SW 1271 (cell line): ENCODE measurements at regions not wholly inside any gene's neighbourhood (a gene's known extent, or its start where the extent isn't known, plus 50 kb on each side); places are given as distances from the start of the nearest gene placed in this dataset.

Source experiments
- DNase-seq, 2 experiments: peaks; one replicate each; lab custom pipeline; 2025; lab: John Stamatoyannopoulos, UW

DNA sequence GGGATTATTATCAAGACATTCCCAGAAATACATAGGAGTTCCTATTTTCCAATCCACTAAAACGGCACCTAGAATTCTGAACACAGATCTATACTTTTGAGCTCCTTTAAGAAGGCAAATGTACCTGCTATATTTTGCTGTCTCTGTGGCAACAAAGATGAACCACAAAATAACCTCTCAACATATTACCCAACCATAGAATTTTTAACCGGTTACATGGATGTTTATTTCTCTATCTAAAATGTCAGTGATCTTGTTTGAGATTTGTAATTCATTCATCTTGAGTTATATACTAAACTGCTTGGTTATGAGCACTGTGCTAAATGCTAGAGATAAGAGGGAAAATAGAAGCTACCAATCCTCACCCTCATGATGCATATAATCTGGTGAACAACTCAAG is 117.5 kb upstream of the HMGCLL1 start:
- no peak for DNase-seq

DNA sequence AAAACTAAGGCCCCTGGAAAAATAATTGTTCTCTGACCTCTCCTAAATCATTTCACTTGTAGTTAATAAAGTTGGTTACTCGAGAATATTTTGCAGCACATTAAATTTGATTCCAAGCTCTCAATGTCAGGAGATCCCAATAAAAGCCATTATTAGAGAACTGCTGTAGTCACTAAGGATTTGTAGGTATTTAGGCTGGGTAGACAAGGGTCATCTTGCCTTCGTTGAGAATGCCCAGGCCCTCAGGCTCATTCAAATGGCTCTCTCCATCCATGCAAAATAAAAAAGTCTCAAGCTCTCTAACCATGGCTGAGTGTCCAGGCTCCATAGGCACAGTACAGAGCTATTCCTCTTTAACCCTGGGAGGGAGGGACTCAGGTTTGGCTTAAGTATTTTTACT is 117.0 kb upstream of the HMGCLL1 start:
- DNase-seq: no peak

GRCh38 chr6:55694759-55695158 is 115.8 kb upstream of the HMGCLL1 start:
- no peak for DNase-seq

GRCh38 chr6:55694148-55694547 is 115.2 kb upstream of the HMGCLL1 start:
- peak in 1 of 2 experiments; percentile 7 for DNase-seq

GRCh38 chr6:55679503-55679902 is 100.5 kb upstream of the HMGCLL1 start:
- no peak for DNase-seq

DNA sequence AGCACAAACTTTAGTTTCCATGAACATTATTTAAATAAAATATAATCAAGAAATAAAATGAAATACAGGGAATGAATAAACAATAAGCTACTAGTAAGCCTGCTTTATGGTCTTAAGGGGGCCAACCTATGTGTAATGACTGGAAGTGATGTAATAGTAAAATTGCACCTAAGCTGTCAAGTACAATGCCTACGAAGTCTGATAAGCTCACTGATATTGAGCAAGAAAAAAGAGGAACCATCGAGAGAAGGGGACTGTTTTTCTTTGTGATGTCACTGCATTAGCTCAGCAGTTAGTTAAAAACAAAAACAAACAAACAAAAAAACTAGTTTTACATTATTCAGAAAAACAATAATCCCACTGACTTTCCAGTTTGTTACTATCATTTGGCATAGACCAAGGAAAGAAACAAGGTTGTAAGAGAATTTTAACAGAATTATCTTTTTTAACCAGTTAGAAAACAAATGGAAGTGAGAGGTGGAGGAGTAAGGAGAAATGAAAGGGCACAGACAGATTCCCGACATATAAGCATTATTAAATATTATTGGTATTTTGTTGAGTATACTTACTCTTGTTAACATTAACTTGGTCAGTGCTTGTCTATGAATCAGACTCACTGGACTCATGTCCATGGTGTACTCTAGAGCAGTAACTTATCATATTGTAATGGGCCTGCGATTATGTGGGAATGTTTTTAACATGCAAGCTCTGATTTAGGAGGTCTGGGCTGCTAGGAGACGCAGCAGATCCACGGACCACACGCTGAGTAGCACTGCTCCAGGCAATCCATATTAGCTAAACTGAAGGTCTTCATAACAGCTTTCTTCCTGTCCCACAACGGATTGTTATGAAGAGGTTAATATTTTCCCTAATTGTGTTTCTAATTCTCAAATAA is 99.6 kb upstream of the HMGCLL1 start:
- no peak for DNase-seq

DNA sequence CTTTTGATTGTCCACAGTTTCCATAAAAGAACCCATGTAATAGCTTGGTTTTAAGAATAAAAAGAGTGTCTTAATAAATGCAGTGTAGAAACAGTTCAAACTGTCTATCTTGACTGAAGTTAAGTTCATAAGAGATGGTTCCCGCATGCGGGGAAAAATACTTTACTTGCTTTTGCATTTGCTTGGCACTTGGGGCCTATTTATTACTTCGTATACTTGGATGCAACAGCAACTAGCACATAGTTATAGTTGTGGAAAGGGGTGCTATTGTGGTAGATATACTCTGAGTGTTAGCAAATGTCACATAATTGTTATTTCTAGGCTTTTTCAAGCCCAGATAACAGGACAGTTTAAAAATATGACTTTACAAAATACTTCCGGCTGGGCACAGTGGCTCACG is 97.7 kb upstream of the HMGCLL1 start:
- no peak for DNase-seq

DNA sequence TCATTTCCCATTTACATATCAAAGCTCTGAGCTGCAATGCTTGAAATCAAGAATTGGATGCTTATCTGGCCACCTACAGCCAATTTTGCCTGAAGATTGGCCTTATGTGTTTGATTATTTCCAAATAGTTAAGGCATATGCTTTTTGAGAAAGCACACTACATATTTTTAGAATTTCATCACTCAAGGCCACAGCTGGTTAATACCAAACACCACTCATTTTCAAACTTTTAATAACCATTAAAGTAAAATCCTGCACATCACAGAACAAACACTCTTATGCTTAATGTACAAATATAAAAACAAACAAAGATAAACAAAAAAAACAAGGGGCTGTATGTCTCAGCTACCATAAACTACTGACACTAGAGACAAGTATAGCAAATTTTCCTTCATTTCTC is 96.9 kb upstream of the HMGCLL1 start:
- no peak for DNase-seq

- no peak for DNase-seq
Observed at GRCh38 chr6:55674672-55675071, 95.7 kb upstream of the HMGCLL1 start.

DNA sequence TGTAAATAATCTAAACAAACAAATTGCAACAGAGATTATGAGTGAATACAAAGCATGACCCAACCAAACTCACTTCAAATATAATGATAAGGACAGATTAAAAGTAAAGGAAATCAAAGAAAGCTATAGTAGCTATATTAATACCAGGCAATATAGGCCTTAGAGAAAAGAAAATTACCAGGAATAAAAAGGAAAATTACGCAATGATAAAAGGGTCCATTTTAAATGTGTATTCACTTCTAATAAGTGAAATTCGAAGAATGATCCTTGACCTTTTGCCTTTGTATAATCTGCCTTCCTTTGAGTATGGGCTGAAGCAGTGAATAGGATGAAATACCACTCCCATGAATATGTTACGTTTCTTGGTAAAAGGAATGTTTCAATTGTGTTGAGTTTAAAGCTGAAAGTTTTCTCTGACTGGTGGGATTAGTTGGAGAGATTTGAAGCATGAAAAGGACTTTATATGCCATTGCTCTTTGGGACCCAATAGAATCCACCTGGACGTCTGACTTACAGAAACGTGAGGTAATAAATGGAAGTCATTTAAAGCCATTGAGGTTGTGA is 91.9 kb upstream of the HMGCLL1 start:
- no peak for DNase-seq

GRCh38 chr6:55669028-55669427 is 90.0 kb upstream of the HMGCLL1 start:
- DNase-seq: no peak

DNA sequence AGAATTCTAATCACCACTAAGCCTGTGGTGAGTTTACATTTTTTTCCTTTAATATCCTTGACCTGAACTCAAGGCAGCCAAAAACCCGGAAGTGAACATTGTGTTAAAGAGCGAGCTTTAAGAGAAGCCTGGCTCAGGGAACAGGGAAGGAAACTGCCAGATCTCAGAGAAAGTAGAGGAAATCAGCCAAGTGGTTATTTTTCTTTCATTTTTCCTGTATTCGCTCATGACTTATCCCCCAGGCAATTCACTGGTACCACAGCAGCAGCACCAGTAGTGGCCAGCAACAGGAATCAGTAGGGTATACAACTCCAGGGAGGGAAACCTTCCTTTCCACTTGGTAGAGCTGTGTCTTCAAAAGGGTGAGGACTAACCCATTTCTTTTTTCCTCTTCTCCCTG is 89.6 kb upstream of the HMGCLL1 start:
- DNase-seq: no peak

GRCh38 chr6:55667341-55667740 is 88.3 kb upstream of the HMGCLL1 start:
- DNase-seq: no peak

DNA sequence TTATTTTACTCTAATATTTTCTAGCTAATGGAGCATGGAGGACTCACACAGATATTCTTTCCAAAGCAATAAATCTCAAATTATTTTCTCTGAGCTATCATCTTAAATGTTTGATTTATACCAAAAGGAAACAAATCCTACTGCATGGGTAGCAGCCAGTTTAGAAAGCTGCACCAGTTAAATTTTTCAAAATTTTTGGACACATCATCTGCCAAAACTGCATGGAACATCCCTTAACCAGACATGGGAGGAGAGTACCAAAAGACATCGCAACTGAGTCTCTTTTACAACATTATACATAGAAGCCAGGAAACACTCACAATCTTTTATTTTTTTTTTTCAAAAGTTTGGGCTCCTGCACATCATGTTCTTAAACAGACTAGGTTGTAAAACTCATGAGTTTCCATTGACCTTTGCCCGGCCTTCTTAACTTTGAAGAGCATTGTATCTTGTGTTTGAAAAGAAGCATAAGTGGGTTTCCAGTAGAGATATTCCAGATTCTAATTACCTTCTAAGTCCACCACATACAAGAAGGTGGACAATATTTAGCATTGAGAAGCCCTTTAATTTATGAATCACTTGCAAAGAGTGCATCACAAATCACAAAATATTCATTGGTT is 87.7 kb upstream of the HMGCLL1 start:
- DNase-seq: no peak

- DNase-seq: no peak
Observed at GRCh38 chr6:55666037-55666436, 87.0 kb upstream of the HMGCLL1 start.

DNA sequence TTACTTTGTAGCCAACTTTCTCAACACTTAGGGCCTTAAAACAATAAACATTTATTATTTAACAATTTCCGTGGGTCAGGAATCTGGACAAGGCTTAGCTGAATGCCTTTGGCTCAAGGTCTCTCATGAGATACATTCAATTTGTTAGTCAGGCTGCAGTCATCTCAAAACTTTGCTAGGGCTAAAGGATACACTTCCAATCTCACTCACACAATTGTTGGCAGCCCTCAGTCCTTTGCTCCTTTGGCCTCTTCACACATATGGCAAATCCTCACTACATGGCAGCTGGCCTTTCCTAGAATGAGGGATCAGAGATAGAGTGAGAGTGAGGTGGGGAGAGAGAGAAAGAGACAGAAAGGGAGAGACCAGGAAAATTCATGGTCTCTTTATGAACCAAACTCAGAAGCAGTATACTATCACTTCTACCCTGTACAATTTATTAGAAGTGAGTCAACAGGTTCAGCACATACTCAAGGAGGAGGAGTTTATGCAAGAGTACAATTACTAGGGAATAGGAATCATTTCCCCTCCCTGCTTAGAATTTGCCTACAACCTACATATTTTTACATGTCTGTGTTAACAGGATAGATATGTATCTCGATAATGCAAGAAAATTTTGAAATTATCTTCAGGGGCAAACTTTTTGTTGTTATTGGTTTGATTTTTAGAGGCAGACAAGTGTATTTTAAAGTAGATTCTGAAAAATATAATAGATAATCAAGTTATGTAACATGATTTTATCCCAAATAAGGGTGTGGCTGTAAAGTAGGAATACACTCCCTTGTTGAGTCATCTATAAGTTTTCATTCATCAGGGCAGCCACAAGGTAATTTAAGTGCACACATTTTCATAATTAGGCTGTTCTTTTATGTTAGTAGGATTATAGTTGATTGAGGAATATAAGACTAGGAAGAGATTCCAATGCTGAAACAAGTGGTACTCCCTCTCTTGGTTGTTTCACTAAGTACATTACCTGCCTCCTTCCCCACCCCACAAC is 85.9 kb upstream of the HMGCLL1 start:
- no peak for DNase-seq

DNA sequence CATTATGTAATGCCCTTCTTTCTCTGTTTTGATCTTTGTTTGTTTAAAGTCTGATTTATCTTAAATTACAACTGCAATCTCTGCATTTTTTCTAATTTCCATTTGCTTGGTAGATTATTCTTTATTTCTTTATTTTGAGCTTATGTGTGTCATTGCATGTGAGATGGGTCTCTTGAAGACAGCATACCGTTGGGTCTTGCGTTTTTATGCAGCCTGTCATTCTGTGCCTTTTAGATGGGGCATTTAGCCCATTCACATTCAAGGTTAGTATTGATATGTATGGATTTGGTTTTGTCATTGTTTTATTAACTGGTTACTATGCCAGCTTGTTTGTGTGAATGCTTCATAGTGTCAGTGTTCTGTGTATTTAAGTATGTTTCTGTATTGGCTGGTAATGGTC is 84.9 kb upstream of the HMGCLL1 start:
- DNase-seq: no peak

- DNase-seq: no peak
Observed at GRCh38 chr6:55659304-55659703, 80.3 kb upstream of the HMGCLL1 start.

GRCh38 chr6:55654445-55654844 is 75.5 kb upstream of the HMGCLL1 start:
- no peak for DNase-seq

DNA sequence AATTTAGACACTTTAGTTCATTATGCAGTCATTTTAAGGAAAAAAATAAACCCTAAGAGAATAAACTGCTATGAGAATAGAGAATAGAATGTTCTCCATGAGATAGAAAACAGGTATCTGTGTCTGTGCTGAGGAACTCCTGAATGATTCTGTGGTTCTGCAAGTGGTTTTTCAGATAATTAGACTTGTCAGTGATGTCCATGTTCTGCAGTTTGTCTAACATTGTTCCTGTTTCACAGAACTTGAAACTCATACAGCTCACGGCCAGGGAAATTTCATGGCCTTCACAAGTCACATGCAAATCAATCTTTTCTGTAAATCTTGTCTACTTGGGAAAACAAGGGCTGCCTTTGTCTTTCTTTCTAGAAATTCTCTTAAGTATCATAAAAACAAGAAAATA is 73.4 kb upstream of the HMGCLL1 start:
- no peak for DNase-seq

DNA sequence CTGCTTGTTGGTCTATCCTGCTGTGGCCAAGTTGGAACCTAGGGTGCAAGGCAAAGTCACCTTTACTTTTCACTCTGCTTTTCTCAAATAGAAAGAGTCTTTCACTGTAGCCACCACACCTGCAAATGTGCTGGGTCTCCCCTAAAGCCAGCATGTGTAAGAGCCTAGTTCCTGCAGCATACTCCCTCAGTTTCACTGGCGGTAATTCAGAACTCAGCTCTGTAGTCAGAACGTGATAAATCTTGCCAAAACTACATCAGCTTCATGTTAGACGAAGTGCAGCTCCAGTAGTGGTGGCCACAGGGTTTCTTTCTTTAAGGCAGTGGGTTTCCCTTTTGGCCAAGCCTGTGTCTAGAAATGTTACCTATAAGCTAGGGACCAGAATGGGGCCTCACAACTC is 72.0 kb upstream of the HMGCLL1 start:
- no peak for DNase-seq

GRCh38 chr6:55643861-55644260 is 64.9 kb upstream of the HMGCLL1 start:
- DNase-seq: no peak
